LNCAP (cell line): ENCODE measurements at regions not wholly inside any gene's neighbourhood (a gene's known extent, or its start where the extent isn't known, plus 50 kb on each side); places are given as distances from the start of the nearest gene placed in this dataset.

Source experiments
- TF ChIP-seq, protein P1 (sequence below): fragments of 450-650 bp; IDR thresholded peaks from 2 replicates; pipeline ENCODE4 v1.5.1; 2017; ENCODE audit warnings: mild to moderate bottlenecking

DNA sequence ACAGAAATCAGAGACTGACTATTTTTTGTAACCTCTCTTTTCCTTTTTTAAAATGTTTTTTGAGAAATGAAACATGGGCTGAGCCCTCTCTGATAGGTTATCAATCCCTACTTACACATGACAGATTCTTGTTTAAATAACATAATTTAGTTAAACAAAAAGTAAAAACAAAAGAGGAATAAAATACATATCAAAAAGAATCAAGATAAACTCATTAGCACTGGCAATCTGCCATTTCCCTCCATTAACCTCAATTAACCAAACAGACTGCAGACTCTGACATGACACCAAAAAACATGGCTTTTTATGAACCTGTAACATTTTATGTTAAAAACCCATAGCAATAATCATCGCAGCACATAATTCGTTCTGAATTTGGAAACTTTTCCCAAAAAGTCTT lies 284.4 kb upstream of the MTNR1B start:
- TF ChIP-seq, protein P1, sequence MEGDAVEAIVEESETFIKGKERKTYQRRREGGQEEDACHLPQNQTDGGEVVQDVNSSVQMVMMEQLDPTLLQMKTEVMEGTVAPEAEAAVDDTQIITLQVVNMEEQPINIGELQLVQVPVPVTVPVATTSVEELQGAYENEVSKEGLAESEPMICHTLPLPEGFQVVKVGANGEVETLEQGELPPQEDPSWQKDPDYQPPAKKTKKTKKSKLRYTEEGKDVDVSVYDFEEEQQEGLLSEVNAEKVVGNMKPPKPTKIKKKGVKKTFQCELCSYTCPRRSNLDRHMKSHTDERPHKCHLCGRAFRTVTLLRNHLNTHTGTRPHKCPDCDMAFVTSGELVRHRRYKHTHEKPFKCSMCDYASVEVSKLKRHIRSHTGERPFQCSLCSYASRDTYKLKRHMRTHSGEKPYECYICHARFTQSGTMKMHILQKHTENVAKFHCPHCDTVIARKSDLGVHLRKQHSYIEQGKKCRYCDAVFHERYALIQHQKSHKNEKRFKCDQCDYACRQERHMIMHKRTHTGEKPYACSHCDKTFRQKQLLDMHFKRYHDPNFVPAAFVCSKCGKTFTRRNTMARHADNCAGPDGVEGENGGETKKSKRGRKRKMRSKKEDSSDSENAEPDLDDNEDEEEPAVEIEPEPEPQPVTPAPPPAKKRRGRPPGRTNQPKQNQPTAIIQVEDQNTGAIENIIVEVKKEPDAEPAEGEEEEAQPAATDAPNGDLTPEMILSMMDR = no peak

DNA sequence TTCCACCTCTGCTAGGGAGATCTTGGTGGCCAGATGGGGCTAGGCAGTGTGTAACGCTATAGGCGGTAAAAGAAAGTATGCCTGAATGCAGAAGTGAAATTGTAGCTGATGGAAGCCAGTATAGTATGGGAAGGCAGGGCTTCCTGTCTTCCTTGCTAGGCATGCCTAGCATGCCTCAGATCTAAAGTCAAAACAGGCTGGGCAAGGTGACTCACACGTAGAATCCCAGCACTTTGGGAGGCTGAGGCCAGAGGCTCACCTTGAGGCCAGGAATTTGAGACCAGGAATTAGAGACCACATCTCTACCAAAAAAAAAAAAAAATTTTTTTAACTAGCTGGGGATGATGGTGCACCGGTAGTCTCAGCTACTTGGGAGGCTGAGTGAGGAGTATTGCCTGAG lies 281.7 kb upstream of the MTNR1B start:
- TF ChIP-seq, protein P1 = no peak

DNA sequence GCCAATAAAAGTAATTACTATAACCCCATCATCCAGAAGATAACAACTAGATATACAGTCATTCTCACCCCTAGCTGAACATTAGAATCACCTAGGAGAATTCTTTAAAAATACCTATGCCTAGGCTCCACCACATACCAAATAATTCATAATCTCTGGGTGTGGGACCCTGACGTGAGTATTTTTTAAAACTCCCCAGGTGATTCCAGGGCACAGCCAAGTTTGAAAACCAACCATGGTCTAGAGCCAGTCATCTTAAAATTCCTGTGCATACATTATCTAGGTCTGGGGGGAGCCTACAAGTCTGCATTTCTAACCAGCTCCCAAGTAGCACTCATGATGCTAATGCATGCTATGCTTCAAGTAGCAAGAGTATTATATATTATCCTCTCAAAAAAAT lies 281.0 kb upstream of the MTNR1B start:
- TF ChIP-seq, protein P1 = no peak

DNA sequence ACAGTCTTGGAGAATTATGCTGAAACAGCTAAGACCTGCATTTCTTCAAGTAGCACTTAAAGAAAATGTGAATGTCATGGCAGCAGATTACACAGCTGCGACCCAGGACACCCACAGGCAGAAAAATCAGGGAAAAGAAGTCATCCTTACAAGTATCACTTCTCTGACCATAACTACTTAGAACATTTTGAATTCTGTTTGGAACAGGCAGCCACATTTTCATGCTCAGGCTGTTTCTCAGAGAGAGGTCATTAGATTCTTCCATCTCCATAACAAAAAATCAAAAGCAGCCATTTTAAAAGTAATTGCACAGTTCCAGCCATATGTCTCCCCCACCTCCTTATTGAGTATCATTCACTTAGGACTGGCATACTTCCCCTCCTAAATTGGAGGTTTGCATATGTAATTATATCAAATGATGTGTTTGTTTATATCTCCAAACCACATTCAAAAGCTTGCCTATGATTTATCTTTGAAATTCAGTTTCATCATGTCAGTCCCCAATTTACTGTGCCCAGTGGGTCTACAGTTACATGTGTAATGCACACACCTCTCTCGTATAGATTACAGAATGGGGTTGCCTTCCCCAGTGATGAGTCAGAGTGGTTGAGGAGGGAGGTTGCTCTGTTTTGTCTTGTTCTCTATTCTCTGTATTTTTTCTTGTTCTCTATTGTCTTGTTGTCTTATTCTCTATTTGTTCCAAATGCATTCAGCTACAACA lies 276.5 kb upstream of the MTNR1B start:
- TF ChIP-seq, protein P1 = no peak

DNA sequence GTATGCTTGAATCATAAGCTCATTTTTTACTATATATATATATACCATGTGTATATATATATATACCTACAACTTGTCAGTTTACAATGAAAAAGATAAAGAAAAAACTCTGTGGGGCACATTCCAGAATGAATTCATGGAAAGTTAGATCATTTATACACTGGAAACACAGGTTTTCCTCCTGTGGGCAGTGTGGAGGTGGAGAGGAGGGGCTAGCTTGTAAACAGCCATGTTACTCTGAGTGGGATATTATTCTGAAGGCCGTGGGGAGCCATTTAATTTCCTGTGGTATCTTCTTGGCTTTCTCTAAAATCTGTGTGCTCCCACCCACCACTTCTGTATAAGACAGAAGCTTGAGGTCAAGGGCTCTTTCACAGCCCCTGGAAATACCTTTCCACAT lies 273.4 kb upstream of the MTNR1B start:
- TF ChIP-seq, protein P1 = no peak

DNA sequence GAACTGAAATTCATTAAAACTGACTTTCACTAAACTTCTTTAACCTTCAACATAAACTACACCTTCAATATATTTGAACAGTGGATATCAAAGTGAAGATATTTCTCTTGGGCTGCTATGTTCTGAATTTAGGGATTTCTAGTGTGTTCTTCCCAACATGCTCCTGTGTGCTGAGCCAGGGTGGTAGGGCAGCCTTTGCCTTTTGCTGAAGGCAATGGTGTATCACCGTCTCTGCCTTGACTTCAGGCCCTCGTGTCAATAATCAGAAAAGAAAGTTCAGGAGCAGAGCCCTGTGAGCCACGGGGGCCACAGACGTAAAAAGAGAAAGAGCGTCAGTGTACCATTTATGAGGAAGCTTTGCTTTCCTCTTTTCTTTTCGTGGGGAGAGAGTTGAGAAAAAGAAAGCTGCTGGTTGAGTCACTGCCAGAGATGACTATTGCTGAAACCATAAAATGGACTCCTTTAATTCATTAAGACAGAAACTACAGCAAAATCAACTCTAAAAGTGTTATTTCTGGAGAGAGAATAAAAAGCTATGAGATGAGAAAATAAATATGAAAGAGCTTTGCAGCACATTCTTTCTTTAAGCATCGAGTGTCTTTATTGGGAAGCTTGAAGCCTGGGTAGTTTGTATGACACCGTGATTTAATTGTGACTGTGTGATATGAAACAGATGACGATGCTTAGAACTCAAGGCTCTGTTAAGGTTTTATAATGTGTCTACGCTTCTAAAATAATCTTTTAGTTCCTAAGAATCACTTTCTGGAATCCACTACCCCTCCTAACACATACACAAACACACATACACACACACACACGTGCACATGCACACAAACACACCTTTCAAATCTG lies 271.8 kb upstream of the MTNR1B start:
- TF ChIP-seq, protein P1 = no peak

DNA sequence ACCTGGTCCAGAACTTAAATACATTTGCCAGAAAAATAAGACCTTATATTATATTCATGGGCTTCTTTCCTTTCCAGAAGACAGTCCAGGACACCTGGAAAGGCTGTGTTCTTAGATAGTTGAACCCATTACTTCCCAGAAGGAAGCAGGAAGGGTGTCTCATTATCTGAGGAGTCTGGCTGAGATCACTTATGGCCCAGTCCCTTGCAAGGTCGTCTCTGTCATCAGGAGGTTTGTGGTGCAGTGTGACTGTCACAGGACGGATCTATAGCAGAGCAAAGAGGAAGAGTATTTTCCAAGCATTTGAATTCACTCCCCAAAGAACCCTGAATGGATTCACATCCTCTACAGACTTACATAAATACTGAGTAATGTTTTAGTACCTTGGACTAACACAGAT lies 270.7 kb upstream of the MTNR1B start:
- TF ChIP-seq, protein P1 = no peak
